HepG2 (cell line): ENCODE measurements at regions not wholly inside any gene's neighbourhood (a gene's known extent, or its start where the extent isn't known, plus 50 kb on each side); places are given as distances from the start of the nearest gene placed in this dataset.

Experiments
- ATF7 ChIP-seq, 2 experiments: fragments of 450-650 bp in 1 of 2; sonication (generic) in 1 of 2; formaldehyde crosslinking in 1 of 2; IDR thresholded peaks; 2 replicates each; pipeline versions ENCODE4 v1.4.0 to v1.6.1; 2016 to 2020; ENCODE audit warnings: antibody characterized with exemption in 1 of 2, mild to moderate bottlenecking in 1 of 2, missing genetic modification reagents in 1 of 2
- CREB1 ChIP-seq, 2 experiments: fragments of 450-650 bp in 1 of 2; IDR thresholded peaks; 2 replicates each; pipeline ENCODE4 v1.6.1; 2016 to 2017; ENCODE audit warnings: control low read depth in 1 of 2, mild to moderate bottlenecking in 1 of 2, missing compliant biosample characterization in 1 of 2, missing genetic modification characterization in 1 of 2
- ETV6 ChIP-seq: sonication (generic); formaldehyde crosslinking; conservative IDR thresholded peaks from 2 replicates; pipeline ENCODE4 v1.4.0; 2020; ENCODE audit warnings: missing genetic modification reagents
- FOXA1 ChIP-seq, 2 experiments: fragments of 450-650 bp in 1 of 2; sonication (generic) in 1 of 2; formaldehyde crosslinking in 1 of 2; IDR thresholded peaks; 2 replicates each; pipeline versions ENCODE4 v1.4.0 to v1.6.1; 2016 to 2020; ENCODE audit warnings: missing genetic modification reagents in 1 of 2
- HMG20B ChIP-seq: conservative IDR thresholded peaks from 2 replicates; pipeline ENCODE4 v1.6.1; 2016; ENCODE audit warnings: missing genetic modification reagents, missing compliant biosample characterization
- HNF1B ChIP-seq: sonication (generic); formaldehyde crosslinking; IDR thresholded peaks from 2 replicates; pipeline ENCODE4 v1.5.1; 2020; ENCODE audit warnings: mild to moderate bottlenecking, moderate library complexity, missing genetic modification reagents
- HNRNPLL ChIP-seq: fragments of 200-400 bp; formaldehyde crosslinking; IDR thresholded peaks from 2 replicates; pipeline ENCODE4 v1.6.1; 2017; ENCODE audit warnings: mild to moderate bottlenecking, low read depth, low read length; ENCODE audit not compliant: poor library complexity, severe bottlenecking
- MAFK ChIP-seq, 2 experiments: IDR thresholded peaks in 1 of 2; conservative IDR thresholded peaks in 1 of 2; 2 replicates each; pipeline ENCODE4 v1.6.1; 2011; ENCODE audit warnings: improper control_type of control experiment in 2 of 2, low read length in 2 of 2
- MIER3 ChIP-seq: IDR thresholded peaks from 2 replicates; pipeline ENCODE4 v1.6.1; 2016; ENCODE audit warnings: missing compliant biosample characterization, borderline replicate concordance
- RCOR2 ChIP-seq: IDR thresholded peaks from 2 replicates; pipeline ENCODE4 v1.6.1; 2016; ENCODE audit warnings: missing biosample characterization, missing genetic modification reagents
- SRF ChIP-seq: IDR thresholded peaks from 2 replicates; pipeline ENCODE4 v1.6.1; 2011; ENCODE audit warnings: mild to moderate bottlenecking, low read depth, low read length, moderate library complexity
- TBL1XR1 ChIP-seq: fragments of 150-350 bp; IDR thresholded peaks from 2 replicates; pipeline ENCODE4 v1.6.1; 2014; ENCODE audit warnings: borderline replicate concordance, low read length; ENCODE audit not compliant: partially characterized antibody
- TEF ChIP-seq: sonication (generic); formaldehyde crosslinking; IDR thresholded peaks from 2 replicates; pipeline ENCODE4 v1.5.0; 2020; ENCODE audit warnings: missing genetic modification reagents
- TFAP4 ChIP-seq: sonication (generic); IDR thresholded peaks from 2 replicates; pipeline ENCODE4 v1.6.1; 2016; ENCODE audit warnings: low read depth, borderline replicate concordance
- THAP7 ChIP-seq: sonication (generic); formaldehyde crosslinking; IDR thresholded peaks from 2 replicates; pipeline ENCODE4 v1.8.1; 2023; ENCODE audit warnings: mild to moderate bottlenecking, missing genetic modification reagents
- TSC22D2 ChIP-seq: sonication (generic); formaldehyde crosslinking; IDR thresholded peaks from 2 replicates; pipeline ENCODE4 v1.5.1; 2020; ENCODE audit warnings: missing genetic modification reagents, mild to moderate bottlenecking, borderline replicate concordance
- YY1 ChIP-seq: IDR thresholded peaks from 2 replicates; pipeline ENCODE4 v1.6.1; 2011; ENCODE audit warnings: low read length, low read depth, moderate library complexity, mild to moderate bottlenecking; ENCODE audit not compliant: insufficient read depth, insufficient replicate concordance
- ZBTB7B ChIP-seq: sonication (generic); formaldehyde crosslinking; IDR thresholded peaks from 2 replicates; pipeline ENCODE4 v1.4.0; 2020; ENCODE audit warnings: missing genetic modification reagents
- ZFP82 ChIP-seq: sonication (generic); formaldehyde crosslinking; IDR thresholded peaks from 2 replicates; pipeline ENCODE4 v1.5.1; 2020; ENCODE audit warnings: mild to moderate bottlenecking, missing genetic modification reagents, borderline replicate concordance
- ZFYVE20 ChIP-seq: sonication (generic); formaldehyde crosslinking; IDR thresholded peaks from 2 replicates; pipeline ENCODE4 v1.8.0; 2023; ENCODE audit warnings: low read depth, mild to moderate bottlenecking, moderate library complexity, missing genetic modification reagents, borderline replicate concordance
- ZNF143 ChIP-seq: sonication (generic); formaldehyde crosslinking; IDR thresholded peaks from 2 replicates; pipeline ENCODE4 v1.4.0; 2020; ENCODE audit warnings: missing genetic modification reagents
- ZNF260 ChIP-seq: sonication (generic); formaldehyde crosslinking; IDR thresholded peaks from 2 replicates; pipeline ENCODE4 v1.4.0; 2020; ENCODE audit warnings: missing genetic modification reagents, low read depth, mild to moderate bottlenecking, borderline replicate concordance
- ZNF362 ChIP-seq: sonication (generic); formaldehyde crosslinking; IDR thresholded peaks from 2 replicates; pipeline ENCODE4 v1.4.0; 2020; ENCODE audit warnings: missing genetic modification reagents, mild to moderate bottlenecking, borderline replicate concordance
- ZNF878 ChIP-seq: sonication (generic); formaldehyde crosslinking; IDR thresholded peaks from 2 replicates; pipeline ENCODE4 v1.8.1; 2023; ENCODE audit warnings: mild to moderate bottlenecking, missing genetic modification reagents, moderate library complexity

- TF ChIP-seq ZNF143 (CRISPR knock-in tag): no peak
- TF ChIP-seq YY1: no peak
- no peak for TF ChIP-seq HMG20B (CRISPR knock-in tag)
- peak; percentile 42 for TF ChIP-seq TBL1XR1
- peak; percentile 96 to 99 for TF ChIP-seq MAFK (conservative IDR thresholded peaks at IDR 0.05 in 1 of 2, IDR thresholded peaks at IDR 0.05 in 1 of 2; ENCODE audit: low read length in 2 of 2)
- no peak for TF ChIP-seq CREB1 (IDR thresholded peaks at IDR 0.05)
- TF ChIP-seq CREB1 (CRISPR knock-in tag; IDR thresholded peaks at IDR 0.05): 0 out of 2 replicates have a peak, but pooled peaks have one; percentile 49
- no peak for TF ChIP-seq TFAP4
- no peak for TF ChIP-seq TEF (CRISPR knock-in tag)
- TF ChIP-seq HNF1B (CRISPR knock-in tag): no peak
- TF ChIP-seq HNRNPLL: no peak
- no peak for TF ChIP-seq TSC22D2 (CRISPR knock-in tag)
- TF ChIP-seq ZNF878 (CRISPR knock-in tag): no peak
- TF ChIP-seq RCOR2 (CRISPR knock-in tag): no peak
- no peak for TF ChIP-seq FOXA1 (IDR thresholded peaks at IDR 0.05)
- no peak for TF ChIP-seq FOXA1 (CRISPR knock-in tag; IDR thresholded peaks at IDR 0.05)
- TF ChIP-seq ZNF260 (CRISPR knock-in tag): no peak
- no peak for TF ChIP-seq ATF7 (IDR thresholded peaks at IDR 0.05)
- no peak for TF ChIP-seq ATF7 (CRISPR knock-in tag; IDR thresholded peaks at IDR 0.05)
- TF ChIP-seq ZNF362 (CRISPR knock-in tag): peak; percentile 76; the same call in 1 of the 2 replicates
- no peak for TF ChIP-seq ETV6
- TF ChIP-seq ZBTB7B (CRISPR knock-in tag): no peak
- no peak for TF ChIP-seq ZFYVE20 (CRISPR knock-in tag)
- no peak for TF ChIP-seq MIER3 (CRISPR knock-in tag)
- TF ChIP-seq SRF: no peak
- TF ChIP-seq ZFP82 (CRISPR knock-in tag): no peak
- TF ChIP-seq THAP7 (CRISPR knock-in tag): no peak
Measured at GRCh38 chr3:187992609-187993008, 161.3 kb upstream of the LPP start (continued).
